ENCODE measurements at regions not wholly inside any gene's neighbourhood (a gene's known extent, or its start where the extent isn't known, plus 50 kb on each side); places are given as distances from the start of the nearest gene placed in this dataset.
"Not testable (repeated sequence)": the region's sequence is repeated elsewhere in the genome, so short reads cannot be mapped to it uniquely, and the experiment has no call there.

GRCh38 chr11:42329929-42330565 is 870.6 kb upstream of the LRRC4C start:
- DNase-seq = no peak

GRCh38 chr11:42337786-42338455 is 878.5 kb upstream of the LRRC4C start:
- DNase-seq = no peak

- DNase-seq = no peak
Observed at GRCh38 chr11:42344204-42344792, 884.8 kb upstream of the LRRC4C start.

GRCh38 chr11:42345933-42346332 is 886.5 kb upstream of the LRRC4C start:
- DNase-seq = no peak

- no peak for DNase-seq
Observed at GRCh38 chr11:42363701-42364100, 904.2 kb upstream of the LRRC4C start.

- DNase-seq = no peak
Observed at GRCh38 chr11:42390116-42390515, 921.7 kb upstream of the API5 start.

- no peak for DNase-seq
Observed at GRCh38 chr11:42397483-42397882, 914.3 kb upstream of the API5 start.

- DNase-seq = peak; percentile 89
Observed at GRCh38 chr11:42407341-42407740, 904.5 kb upstream of the API5 start.

- no peak for DNase-seq
Observed at GRCh38 chr11:42410251-42410955, 901.4 kb upstream of the API5 start.

- no peak for DNase-seq
Observed at GRCh38 chr11:42412590-42412989, 899.2 kb upstream of the API5 start.

- DNase-seq = no peak
Observed at GRCh38 chr11:42417691-42418090, 894.1 kb upstream of the API5 start.

- no peak for DNase-seq
Observed at GRCh38 chr11:42422090-42422489, 889.7 kb upstream of the API5 start.

- DNase-seq = not testable (repeated sequence)
Observed at GRCh38 chr11:42434911-42435310, 876.9 kb upstream of the API5 start.

- DNase-seq = no peak
Observed at GRCh38 chr11:42444406-42444805, 867.4 kb upstream of the API5 start.

GRCh38 chr11:42462558-42463310 is 849.1 kb upstream of the API5 start:
- no peak for DNase-seq

GRCh38 chr11:42465623-42466022 is 846.2 kb upstream of the API5 start:
- DNase-seq = peak; percentile 84

GRCh38 chr11:42473106-42473505 is 838.7 kb upstream of the API5 start:
- no peak for DNase-seq

- DNase-seq = no peak
Observed at GRCh38 chr11:42482822-42483221, 829.0 kb upstream of the API5 start.

- no peak for DNase-seq
Observed at GRCh38 chr11:42490506-42490905, 821.3 kb upstream of the API5 start.

GRCh38 chr11:42494459-42494858 is 817.3 kb upstream of the API5 start:
- no peak for DNase-seq

- DNase-seq = no peak
Observed at GRCh38 chr11:42498971-42499370, 812.8 kb upstream of the API5 start.

- no peak for DNase-seq
Observed at GRCh38 chr11:42502151-42502550, 809.6 kb upstream of the API5 start.

- no peak for DNase-seq
Observed at GRCh38 chr11:42521994-42522393, 789.8 kb upstream of the API5 start.

Data from DMS153 (cell line).